ENCODE measurements at regions not wholly inside any gene's neighbourhood (a gene's known extent, or its start where the extent isn't known, plus 50 kb on each side); places are given as distances from the start of the nearest gene placed in this dataset.

GRCh38 chr5:29252390-29252789, 1941.1 kb upstream of the CDH6 start:
- no peak overlapping the region for H3K27ac Mint-ChIP-seq
- peaks cover 19% of the 10 kb centered on the region for H3K9me3 Mint-ChIP-seq
- H3K27me3 Mint-ChIP-seq (ENCODE audit: insufficient read depth), result no peaks in the 10 kb centered on the region
- TF ChIP-seq CTCF (IDR thresholded peaks at IDR 0.05), result no peak
- no peaks in the 10 kb centered on the region for H3K36me3 Mint-ChIP-seq (ENCODE audit: low read depth)
- no peak overlapping the region for H3K4me3 Mint-ChIP-seq
- no peak for DNase-seq
- no peaks in the 10 kb centered on the region for H3K4me1 Mint-ChIP-seq (ENCODE audit: low read depth)

DNA sequence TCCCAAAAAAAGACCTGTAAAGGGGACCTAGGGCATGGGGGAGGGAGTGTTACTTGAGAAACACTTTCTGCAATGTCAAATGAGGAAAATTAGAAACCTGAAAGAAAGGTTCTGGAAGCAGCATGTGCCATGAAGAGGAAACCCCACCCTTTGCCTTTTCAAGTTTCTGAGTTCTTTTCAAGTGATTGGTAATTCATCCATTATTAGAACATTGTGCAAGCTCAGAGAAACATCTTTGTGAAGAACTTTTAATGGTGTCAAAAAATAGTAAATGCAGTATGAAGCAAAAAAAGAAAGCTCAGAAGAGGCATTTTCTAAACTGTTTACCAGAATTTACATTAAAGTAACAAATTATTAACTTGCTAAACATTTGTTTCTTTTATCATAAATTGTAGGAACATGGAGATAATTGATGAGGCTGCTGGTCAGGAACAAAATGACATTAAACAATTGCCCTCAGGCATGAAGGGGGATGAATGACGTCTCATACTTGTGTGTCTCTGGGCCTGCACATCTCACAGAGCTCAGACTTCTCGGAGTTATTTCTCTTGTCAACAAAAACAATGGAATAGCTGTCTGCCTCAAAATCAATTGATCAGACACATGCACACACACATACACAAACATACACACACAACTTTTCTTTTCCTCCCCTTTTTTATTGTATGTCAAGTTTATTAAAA, 1946.0 kb upstream of the CDH6 start:
- Mint-ChIP-seq H3K27me3 (ENCODE audit: insufficient read depth) (no peaks in the 10 kb centered on the region), H3K4me1 (ENCODE audit: low read depth) (no peaks in the 10 kb centered on the region), H3K36me3 (ENCODE audit: low read depth) (no peaks in the 10 kb centered on the region), H3K4me3 (no peak overlapping the region), H3K27ac (no peak overlapping the region), H3K9me3 (peaks cover 25% of the 10 kb centered on the region)
- no peak for TF ChIP-seq CTCF (IDR thresholded peaks at IDR 0.05)
- DNase-seq, result no peak

DNA sequence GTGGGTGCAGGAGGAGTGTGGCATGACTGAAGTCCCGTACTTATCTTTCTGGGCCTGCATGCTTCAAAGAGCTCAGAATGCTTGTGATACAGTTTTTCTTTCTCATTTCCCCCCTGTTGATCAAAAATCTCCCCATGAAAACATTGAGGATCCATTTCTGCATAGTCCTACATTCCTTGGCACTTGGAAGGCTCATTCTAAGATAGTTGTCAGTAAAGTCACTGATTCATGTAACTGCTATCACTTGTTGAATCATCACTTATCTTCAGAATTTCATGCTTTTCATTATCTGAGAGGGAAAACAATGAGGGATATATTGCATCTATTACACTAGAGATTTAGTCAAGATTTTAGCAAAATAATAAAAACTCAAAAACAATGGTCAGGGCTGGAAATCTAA, 1953.1 kb upstream of the CDH6 start:
- Mint-ChIP-seq H3K27ac (no peak overlapping the region), H3K36me3 (ENCODE audit: low read depth) (no peaks in the 10 kb centered on the region), H3K4me1 (ENCODE audit: low read depth) (no peaks in the 10 kb centered on the region), H3K27me3 (ENCODE audit: insufficient read depth) (no peaks in the 10 kb centered on the region; the same call in 1 of the 2 replicates), H3K9me3 (peaks cover 39% of the 10 kb centered on the region), H3K4me3 (no peak overlapping the region)
- TF ChIP-seq CTCF (IDR thresholded peaks at IDR 0.05), result no peak
- no peak for DNase-seq

DNA sequence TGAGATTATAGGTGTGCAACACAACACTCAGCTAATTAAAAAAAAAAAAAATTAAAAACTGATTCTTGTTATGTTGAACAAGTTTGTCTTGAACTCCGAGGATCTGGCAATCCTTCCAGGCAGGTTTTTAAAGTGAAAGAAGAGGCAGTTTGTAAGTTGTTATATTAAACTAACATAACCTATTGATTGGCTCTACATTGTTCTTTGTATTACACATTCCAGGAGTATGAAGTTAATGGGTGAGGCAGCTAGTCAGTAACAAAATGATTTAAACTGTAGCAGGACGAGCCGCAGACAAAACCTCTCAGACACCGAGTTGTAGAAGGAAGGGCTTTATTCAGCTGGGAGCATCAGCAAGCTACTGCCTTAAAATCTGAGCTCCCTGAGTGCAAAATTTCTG, 1953.9 kb upstream of the CDH6 start:
- no peak for DNase-seq
- Mint-ChIP-seq H3K36me3 (ENCODE audit: low read depth) (no peaks in the 10 kb centered on the region), H3K27me3 (ENCODE audit: insufficient read depth) (no peaks in the 10 kb centered on the region; the same call in 1 of the 2 replicates), H3K27ac (no peak overlapping the region), H3K4me1 (ENCODE audit: low read depth) (no peaks in the 10 kb centered on the region), H3K4me3 (no peak overlapping the region), H3K9me3 (peaks cover 39% of the 10 kb centered on the region)
- TF ChIP-seq CTCF (IDR thresholded peaks at IDR 0.05), result no peak

- Mint-ChIP-seq H3K9me3 (peaks cover 37% of the 10 kb centered on the region), H3K4me1 (ENCODE audit: low read depth) (no peaks in the 10 kb centered on the region), H3K27ac (no peak overlapping the region), H3K36me3 (ENCODE audit: low read depth) (no peaks in the 10 kb centered on the region), H3K27me3 (ENCODE audit: insufficient read depth) (no peaks in the 10 kb centered on the region; the same call in 1 of the 2 replicates), H3K4me3 (no peak overlapping the region)
- DNase-seq, result no peak
- no peak for TF ChIP-seq CTCF (IDR thresholded peaks at IDR 0.05)
Observed at GRCh38 chr5:29238115-29238514, 1955.4 kb upstream of the CDH6 start.
